ENCODE measurements at regions not wholly inside any gene's neighbourhood (a gene's known extent, or its start where the extent isn't known, plus 50 kb on each side); places are given as distances from the start of the nearest gene placed in this dataset.

- Histone ChIP-seq H4K20me1 (ENCODE audit: insufficient read depth, low read length) (no peaks in the 10 kb centered on the region), H3K14ac (replicated peaks; ENCODE audit: low read depth, low read length) (no peak overlapping the region), H3K27ac (ENCODE audit: insufficient read depth, low read length) (no peak overlapping the region), H2BK120ac (ENCODE audit: low read depth, low read length) (no peak overlapping the region), H3K9ac (ENCODE audit: low read depth, low read length) (no peak overlapping the region), H2BK20ac (ENCODE audit: low read depth, low read length) (no peak overlapping the region), H3K23ac (ENCODE audit: low read depth, low read length) (no peak overlapping the region), H2BK5ac (ENCODE audit: low read depth, low read length, poor library complexity, severe bottlenecking) (no peak overlapping the region), H3K27me3 (ENCODE audit: control insufficient read depth, insufficient read depth, low read length) (no peaks in the 10 kb centered on the region), H4K8ac (ENCODE audit: low read depth in 2 of 2, low read length in 2 of 2) (no peak overlapping the region), H3K18ac (ENCODE audit: low read depth, low read length) (no peak overlapping the region), H3K56ac (ENCODE audit: extremely low read depth, insufficient read depth, low read length) (no peak overlapping the region), H3K9me1 (ENCODE audit: insufficient read depth, low read length) (no peaks in the 10 kb centered on the region; the same call in 1 of the 2 replicates), H3K4me3 (ENCODE audit: insufficient read depth, low read depth, low read length) (no peak overlapping the region), H2AK9ac (replicated peaks; ENCODE audit: low read depth, low read length, poor library complexity) (peak overlapping the region; percentile 1), H3K36me3 (ENCODE audit: control insufficient read depth, insufficient read depth, low read length) (no peaks in the 10 kb centered on the region), H3K79me1 (ENCODE audit: low read depth in 1 of 2, low read length in 2 of 2) (no peaks in the 10 kb centered on the region), H3K4me2 (ENCODE audit: low read depth, low read length) (no peak overlapping the region), H2AK5ac (ENCODE audit: low read depth, low read length) (no peak overlapping the region), H3K4me1 (ENCODE audit: control insufficient read depth, insufficient read depth, low read length) (no peaks in the 10 kb centered on the region), H3K4ac (ENCODE audit: low read depth, low read length) (no peak overlapping the region), H2BK15ac (ENCODE audit: low read depth, low read length) (no peak overlapping the region), H4K91ac (ENCODE audit: insufficient read depth, low read depth, low read length) (no peak overlapping the region), H4K5ac (ENCODE audit: low read depth, low read length) (no peak overlapping the region), H3K9me3 (ENCODE audit: control insufficient read depth, insufficient read depth, low read length) (no peaks in the 10 kb centered on the region), H2AFZ (replicated peaks; ENCODE audit: low read length, poor library complexity) (peak overlapping the region; percentile 17)
- ChIA-PET POLR2A (ENCODE audit: unreplicated experiment) (no interaction called here), CTCF (no interaction called here)
- no TSS peak for BruUV-seq (replicated peaks)
- intact Hi-C loops (cut with micrococcal nuclease) (no loop called here), in situ Hi-C loops (cut with MboI; ENCODE audit: low sequenced_read_pairs) (no loop called here), dilution Hi-C loops (cut with HindIII; ENCODE audit: low sequenced_read_pairs, unreplicated experiment) (no loop called here)
- TF ChIP-seq CEBPB (IDR thresholded peaks at IDR 0.05; ENCODE audit: low read depth, low read length) (no peak), POLR2A (IDR thresholded peaks at IDR 0.05; ENCODE audit: low read depth, low read length) (no peak), RAD21 (IDR thresholded peaks at IDR 0.05; ENCODE audit: low read length) (no peak), CHD1 (IDR thresholded peaks at IDR 0.05; ENCODE audit: low read depth, low read length) (no peak), CTCF (conservative IDR thresholded peaks at IDR 0.05; ENCODE audit: low read depth, low read length) (no peak), SMC3 (IDR thresholded peaks at IDR 0.05; ENCODE audit: low read depth, low read length) (no peak), NFE2L2 (IDR thresholded peaks at IDR 0.05; ENCODE audit: low read depth, low read length) (no peak), MXI1 (IDR thresholded peaks at IDR 0.05; ENCODE audit: borderline replicate concordance, low read depth, low read length) (no peak)
- ATAC-seq (ENCODE audit: low read depth) (no peak), DNase-seq (no peak)
- WGBS, 2 experiments (ENCODE audit: extremely low coverage in 2 of 2, insufficient read length in 1 of 2) = no CpG with 5 or more reads among the region's 3 CpGs
Observed at GRCh38 chr12:77584860-77585259, 245.8 kb upstream of the NAV3 start.

Measured in IMR-90 (cell line).